ENCODE measurements at regions not wholly inside any gene's neighbourhood (a gene's known extent, or its start where the extent isn't known, plus 50 kb on each side); places are given as distances from the start of the nearest gene placed in this dataset.
"Not testable (repeated sequence)": the region's sequence is repeated elsewhere in the genome, so short reads cannot be mapped to it uniquely, and the experiment has no call there.

- DNase-seq: no peak
These were observed 777.4 kb upstream of the CHD1 start for GRCh38 chr5:99706160-99706559.

GRCh38 chr5:99702565-99702964 is 773.8 kb upstream of the CHD1 start:
- DNase-seq: no peak

- no peak for DNase-seq
These were observed 766.1 kb upstream of the CHD1 start for GRCh38 chr5:99694884-99695283.

- no peak for DNase-seq
These were observed 757.7 kb upstream of the CHD1 start for GRCh38 chr5:99686538-99686937.

- no peak for DNase-seq
These were observed 747.2 kb upstream of the CHD1 start for GRCh38 chr5:99675974-99676373.

- DNase-seq: no peak
These were observed 745.3 kb upstream of the CHD1 start for GRCh38 chr5:99674101-99674500.

GRCh38 chr5:99664972-99665371 is 736.2 kb upstream of the CHD1 start:
- DNase-seq: no peak

- DNase-seq: no peak
These were observed 722.5 kb upstream of the CHD1 start for GRCh38 chr5:99651298-99651697.

GRCh38 chr5:99646011-99646647 is 717.3 kb upstream of the CHD1 start:
- DNase-seq: no peak

GRCh38 chr5:99644822-99645221 is 716.0 kb upstream of the CHD1 start:
- no peak for DNase-seq

GRCh38 chr5:99640646-99641045 is 711.8 kb upstream of the CHD1 start:
- DNase-seq: no peak

- no peak for DNase-seq
These were observed 711.1 kb upstream of the CHD1 start for GRCh38 chr5:99639905-99640304.

- DNase-seq: no peak
These were observed 707.9 kb upstream of the CHD1 start for GRCh38 chr5:99636663-99637062.

GRCh38 chr5:99621772-99622681 is 693.2 kb upstream of the CHD1 start:
- no peak for DNase-seq

GRCh38 chr5:99617335-99617734 is 688.5 kb upstream of the CHD1 start:
- no peak for DNase-seq

- no peak for DNase-seq
These were observed 686.1 kb upstream of the CHD1 start for GRCh38 chr5:99614888-99615287.

GRCh38 chr5:99607124-99607523 is 678.3 kb upstream of the CHD1 start:
- no peak for DNase-seq

- no peak for DNase-seq
These were observed 677.1 kb upstream of the CHD1 start for GRCh38 chr5:99605904-99606303.

GRCh38 chr5:99600952-99601351 is 672.1 kb upstream of the CHD1 start:
- no peak for DNase-seq

- DNase-seq: no peak
These were observed 662.0 kb upstream of the CHD1 start for GRCh38 chr5:99590806-99591205.

GRCh38 chr5:99589424-99589823 is 660.6 kb upstream of the CHD1 start:
- no peak for DNase-seq

- no peak for DNase-seq
These were observed 659.2 kb upstream of the CHD1 start for GRCh38 chr5:99587983-99588382.

- DNase-seq: no peak
These were observed 658.1 kb upstream of the CHD1 start for GRCh38 chr5:99586878-99587277.

- DNase-seq: not testable (repeated sequence)
These were observed 652.4 kb upstream of the CHD1 start for GRCh38 chr5:99581204-99581603.

All from activated CD4-positive, alpha-beta T cell treated with anti-CD3 and anti-CD28 coated beads, Interleukin-2, amount 50 U/mL, for 16 hours (primary cell).